DMS114 treated with DMSO at 0.1 percent for 48 hours (cell line): ENCODE measurements at regions not wholly inside any gene's neighbourhood (a gene's known extent, or its start where the extent isn't known, plus 50 kb on each side); places are given as distances from the start of the nearest gene placed in this dataset.
A peak's percentile ranks its signal among the peaks of the same experiment; 100 is the strongest.
"Not testable (repeated sequence)": the region's sequence is repeated elsewhere in the genome, so short reads cannot be mapped to it uniquely, and the experiment has no call there.

ENCODE experiments used
- DNase-seq: peaks from one replicate; lab custom pipeline; 2025; ENCODE audit not compliant: unreplicated experiment; lab: John Stamatoyannopoulos, UW

GRCh38 chr13:46498650-46499049 lies 54.3 kb upstream of the LRCH1 start:
- no peak for DNase-seq

GRCh38 chr13:46496086-46496485 lies 56.9 kb upstream of the LRCH1 start:
- DNase-seq, result no peak

GRCh38 chr13:46495651-46496050 lies 57.3 kb upstream of the LRCH1 start:
- no peak for DNase-seq

GRCh38 chr13:46495066-46495465 lies 57.9 kb upstream of the LRCH1 start:
- no peak for DNase-seq

GRCh38 chr13:46492946-46493345 lies 60.0 kb upstream of the LRCH1 start:
- DNase-seq, result peak; percentile 4

- no peak for DNase-seq
Observed at GRCh38 chr13:46491641-46492040, 61.3 kb upstream of the LRCH1 start.

GRCh38 chr13:46490713-46491112 lies 62.3 kb upstream of the LRCH1 start:
- not testable (repeated sequence) for DNase-seq

GRCh38 chr13:46490129-46490528 lies 62.8 kb upstream of the LRCH1 start:
- no peak for DNase-seq

GRCh38 chr13:46489586-46490023 lies 63.4 kb upstream of the LRCH1 start:
- DNase-seq, result no peak

GRCh38 chr13:46487748-46488147 lies 65.2 kb upstream of the LRCH1 start:
- DNase-seq, result no peak

- no peak for DNase-seq
Observed at GRCh38 chr13:46486270-46486669, 66.7 kb upstream of the LRCH1 start.

GRCh38 chr13:46484561-46484960 lies 68.4 kb upstream of the LRCH1 start:
- DNase-seq, result no peak

- no peak for DNase-seq
Observed at GRCh38 chr13:46481166-46481565, 71.8 kb upstream of the LRCH1 start.

GRCh38 chr13:46480131-46480530 lies 72.8 kb upstream of the LRCH1 start:
- no peak for DNase-seq

GRCh38 chr13:46479691-46480090 lies 73.3 kb upstream of the LRCH1 start:
- no peak for DNase-seq

- no peak for DNase-seq
Observed at GRCh38 chr13:46479283-46479682, 73.7 kb upstream of the LRCH1 start.

- no peak for DNase-seq
Observed at GRCh38 chr13:46478651-46479050, 74.3 kb upstream of the LRCH1 start.

GRCh38 chr13:46476174-46476573 lies 76.8 kb upstream of the LRCH1 start:
- DNase-seq, result no peak

- no peak for DNase-seq
Observed at GRCh38 chr13:46475541-46475991, 77.4 kb upstream of the LRCH1 start.

- DNase-seq, result no peak
Observed at GRCh38 chr13:46473806-46474205, 79.2 kb upstream of the LRCH1 start.

GRCh38 chr13:46472384-46472783 lies 80.6 kb upstream of the LRCH1 start:
- no peak for DNase-seq

- DNase-seq, result not testable (repeated sequence)
Observed at GRCh38 chr13:46469699-46470098, 82.6 kb upstream of the RUBCNL start.

- DNase-seq, result no peak
Observed at GRCh38 chr13:46468570-46469463, 81.8 kb upstream of the RUBCNL start.
